Tibial nerve (tissue), 3 donors: ENCODE measurements at regions not wholly inside any gene's neighbourhood (a gene's known extent, or its start where the extent isn't known, plus 50 kb on each side); places are given as distances from the start of the nearest gene placed in this dataset.

Experiments used
- POLR2A ChIP-seq, 2 donors: fragments of 450-650 bp; IDR thresholded peaks; one replicate each; pipeline ENCODE4 v1.6.1; 2017; ENCODE audit warnings: antibody characterized with exemption in 2 of 2, mild to moderate bottlenecking in 2 of 2, moderate library complexity in 2 of 2
- TF ChIP-seq, protein P1 (sequence below), 5 experiments: fragments of 200-600 bp in 3 of 5; fragments of 450-650 bp in 2 of 5; sonication (generic) in 3 of 5; IDR thresholded peaks; one replicate each; pipeline ENCODE4 v1.5.1; 2016 to 2019; ENCODE audit warnings: antibody characterized with exemption in 5 of 5, mild to moderate bottlenecking in 3 of 5, moderate library complexity in 2 of 5

DNA sequence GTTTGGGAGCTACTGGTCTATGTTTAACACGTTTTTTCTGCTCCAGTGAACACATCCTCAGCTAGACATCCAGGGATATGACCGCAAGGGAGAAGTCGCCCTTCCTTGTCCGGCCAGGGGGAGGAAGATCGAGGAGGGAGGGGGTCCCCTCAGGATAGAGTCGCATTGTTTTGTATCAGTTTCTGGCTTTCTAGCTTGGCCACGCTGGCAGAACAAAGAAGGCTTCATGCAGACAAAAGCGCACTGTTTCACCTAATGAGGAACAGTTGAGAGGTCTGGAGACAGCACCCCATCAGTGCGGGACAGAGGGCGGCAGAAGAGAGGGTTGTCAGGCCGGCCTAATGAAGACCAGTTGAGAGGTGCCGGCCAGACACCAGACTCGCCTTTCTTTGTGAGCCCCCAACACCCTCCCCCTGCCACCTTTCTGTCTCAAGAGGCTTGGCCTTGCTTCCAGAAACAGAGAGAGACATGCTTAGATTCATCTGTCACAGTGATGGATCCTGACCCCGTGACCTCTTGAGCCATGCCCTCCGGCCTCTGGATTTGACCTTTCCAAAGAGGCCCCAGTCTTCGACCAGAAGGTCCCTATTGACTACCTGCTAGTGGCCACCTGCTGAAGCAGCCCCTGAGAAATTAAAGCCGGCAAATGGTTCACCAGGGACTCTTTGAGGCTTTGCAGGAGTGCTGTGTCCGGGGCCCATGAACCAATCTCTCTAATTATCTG lies 254.7 kb upstream of the TBX3 start:
- TF ChIP-seq POLR2A (IDR thresholded peaks at IDR 0.05): no peak
- TF ChIP-seq, protein P1, sequence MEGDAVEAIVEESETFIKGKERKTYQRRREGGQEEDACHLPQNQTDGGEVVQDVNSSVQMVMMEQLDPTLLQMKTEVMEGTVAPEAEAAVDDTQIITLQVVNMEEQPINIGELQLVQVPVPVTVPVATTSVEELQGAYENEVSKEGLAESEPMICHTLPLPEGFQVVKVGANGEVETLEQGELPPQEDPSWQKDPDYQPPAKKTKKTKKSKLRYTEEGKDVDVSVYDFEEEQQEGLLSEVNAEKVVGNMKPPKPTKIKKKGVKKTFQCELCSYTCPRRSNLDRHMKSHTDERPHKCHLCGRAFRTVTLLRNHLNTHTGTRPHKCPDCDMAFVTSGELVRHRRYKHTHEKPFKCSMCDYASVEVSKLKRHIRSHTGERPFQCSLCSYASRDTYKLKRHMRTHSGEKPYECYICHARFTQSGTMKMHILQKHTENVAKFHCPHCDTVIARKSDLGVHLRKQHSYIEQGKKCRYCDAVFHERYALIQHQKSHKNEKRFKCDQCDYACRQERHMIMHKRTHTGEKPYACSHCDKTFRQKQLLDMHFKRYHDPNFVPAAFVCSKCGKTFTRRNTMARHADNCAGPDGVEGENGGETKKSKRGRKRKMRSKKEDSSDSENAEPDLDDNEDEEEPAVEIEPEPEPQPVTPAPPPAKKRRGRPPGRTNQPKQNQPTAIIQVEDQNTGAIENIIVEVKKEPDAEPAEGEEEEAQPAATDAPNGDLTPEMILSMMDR (IDR thresholded peaks at IDR 0.05): no peak
